ENCODE measurements at regions not wholly inside any gene's neighbourhood (a gene's known extent, or its start where the extent isn't known, plus 50 kb on each side); places are given as distances from the start of the nearest gene placed in this dataset.

- Histone ChIP-seq H3K9me3 (peaks cover 0 to 34% (median 0%) of the 10 kb centered on the region in 4 donors), H3K27me3 (no peaks in the 10 kb centered on the region), H3K36me3 (no peaks in the 10 kb centered on the region), H3K27ac (no peak overlapping the region), H3K4me1 (no peaks in the 10 kb centered on the region), H3K4me3 (no peak overlapping the region)
- TF ChIP-seq, protein P1, sequence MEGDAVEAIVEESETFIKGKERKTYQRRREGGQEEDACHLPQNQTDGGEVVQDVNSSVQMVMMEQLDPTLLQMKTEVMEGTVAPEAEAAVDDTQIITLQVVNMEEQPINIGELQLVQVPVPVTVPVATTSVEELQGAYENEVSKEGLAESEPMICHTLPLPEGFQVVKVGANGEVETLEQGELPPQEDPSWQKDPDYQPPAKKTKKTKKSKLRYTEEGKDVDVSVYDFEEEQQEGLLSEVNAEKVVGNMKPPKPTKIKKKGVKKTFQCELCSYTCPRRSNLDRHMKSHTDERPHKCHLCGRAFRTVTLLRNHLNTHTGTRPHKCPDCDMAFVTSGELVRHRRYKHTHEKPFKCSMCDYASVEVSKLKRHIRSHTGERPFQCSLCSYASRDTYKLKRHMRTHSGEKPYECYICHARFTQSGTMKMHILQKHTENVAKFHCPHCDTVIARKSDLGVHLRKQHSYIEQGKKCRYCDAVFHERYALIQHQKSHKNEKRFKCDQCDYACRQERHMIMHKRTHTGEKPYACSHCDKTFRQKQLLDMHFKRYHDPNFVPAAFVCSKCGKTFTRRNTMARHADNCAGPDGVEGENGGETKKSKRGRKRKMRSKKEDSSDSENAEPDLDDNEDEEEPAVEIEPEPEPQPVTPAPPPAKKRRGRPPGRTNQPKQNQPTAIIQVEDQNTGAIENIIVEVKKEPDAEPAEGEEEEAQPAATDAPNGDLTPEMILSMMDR (IDR thresholded peaks at IDR 0.05): no peak
- no peak for TF ChIP-seq EP300 (IDR thresholded peaks at IDR 0.05)
- DNase-seq (ENCODE audit: low spot score in 2 of 2): no peak
- 44 to 46% methylated on average over 1 of the region's 1 CpG for WGBS, 2 donors
Measured at GRCh38 chr2:62281663-62282062, 85.7 kb downstream of the B3GNT2 start.

GRCh38 chr2:62277688-62278087, 81.8 kb downstream of the B3GNT2 start:
- H3K4me3 ChIP-seq: no peak overlapping the region
- WGBS, 2 donors: 97 to 100% methylated on average over 1 of the region's 1 CpG
- H3K27ac ChIP-seq: no peak overlapping the region
- no peaks in the 10 kb centered on the region for H3K4me1 ChIP-seq
- H3K9me3 ChIP-seq: peaks cover 0 to 22% (median 0%) of the 10 kb centered on the region in 4 donors
- TF ChIP-seq POLR2A (IDR thresholded peaks at IDR 0.05): no peak
- no peak for TF ChIP-seq EP300 (IDR thresholded peaks at IDR 0.05)
- TF ChIP-seq, protein P1 (IDR thresholded peaks at IDR 0.05): no peak
- no peaks in the 10 kb centered on the region for H3K36me3 ChIP-seq
- DNase-seq (ENCODE audit: low spot score in 2 of 2): no peak
- no peaks in the 10 kb centered on the region for H3K27me3 ChIP-seq

Data from tibial nerve (tissue), 4 donors.